ENCODE measurements at regions not wholly inside any gene's neighbourhood (a gene's known extent, or its start where the extent isn't known, plus 50 kb on each side); places are given as distances from the start of the nearest gene placed in this dataset.

DNA sequence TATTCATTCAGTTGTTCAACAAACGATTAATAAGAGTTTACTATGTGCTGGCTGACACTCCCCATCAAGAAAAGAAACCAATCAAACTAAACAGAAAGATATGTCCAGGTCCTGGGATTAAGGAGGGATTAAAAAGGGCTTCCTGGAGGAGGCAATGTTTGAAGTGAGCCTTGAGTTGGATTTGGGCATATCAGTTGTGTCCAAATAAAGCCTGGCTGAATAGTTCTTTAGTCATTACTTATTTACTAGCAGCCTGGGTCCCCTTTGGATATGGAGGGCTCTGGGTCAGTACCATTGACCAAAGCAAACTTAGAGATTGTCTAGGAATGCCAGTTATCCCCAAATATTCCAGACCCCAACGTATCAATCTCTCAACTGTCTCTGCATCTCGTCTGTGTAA is 117.7 kb downstream of the COPRS start:
- intact Hi-C loops (cut with micrococcal nuclease): no loop called here
- dilution Hi-C loops (cut with MboI; ENCODE audit: extremely low pct_ligation_motif_present, low sequenced_read_pairs): no loop called here

More for the DNA sequence above, 117.7 kb downstream of the COPRS start:
- TF ChIP-seq POLR2A (IDR thresholded peaks at IDR 0.05; ENCODE audit: low read depth, low read length) (no peak), EZH2 (IDR thresholded peaks at IDR 0.05; ENCODE audit: borderline replicate concordance, low read depth, low read length, severe bottlenecking) (no peak), JUN (IDR thresholded peaks at IDR 0.05; ENCODE audit: borderline replicate concordance, insufficient read depth, insufficient read length, low read depth) (no peak), MYC (IDR thresholded peaks at IDR 0.05; ENCODE audit: low read depth, low read length) (no peak), GATA2 (IDR thresholded peaks at IDR 0.05; ENCODE audit: insufficient read depth, insufficient read length, low read depth, low read length) (no peak), POLR2AphosphoS5 (IDR thresholded peaks at IDR 0.05; ENCODE audit: insufficient read depth, low read depth, low read length) (no peak), FOS (IDR thresholded peaks at IDR 0.05; ENCODE audit: borderline replicate concordance, insufficient read depth, low read length) (no peak)
- TF ChIP-seq, protein P1, sequence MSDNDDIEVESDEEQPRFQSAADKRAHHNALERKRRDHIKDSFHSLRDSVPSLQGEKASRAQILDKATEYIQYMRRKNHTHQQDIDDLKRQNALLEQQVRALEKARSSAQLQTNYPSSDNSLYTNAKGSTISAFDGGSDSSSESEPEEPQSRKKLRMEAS (IDR thresholded peaks at IDR 0.05; ENCODE audit: insufficient read depth, insufficient read length): no peak
- TF ChIP-seq, protein P2, sequence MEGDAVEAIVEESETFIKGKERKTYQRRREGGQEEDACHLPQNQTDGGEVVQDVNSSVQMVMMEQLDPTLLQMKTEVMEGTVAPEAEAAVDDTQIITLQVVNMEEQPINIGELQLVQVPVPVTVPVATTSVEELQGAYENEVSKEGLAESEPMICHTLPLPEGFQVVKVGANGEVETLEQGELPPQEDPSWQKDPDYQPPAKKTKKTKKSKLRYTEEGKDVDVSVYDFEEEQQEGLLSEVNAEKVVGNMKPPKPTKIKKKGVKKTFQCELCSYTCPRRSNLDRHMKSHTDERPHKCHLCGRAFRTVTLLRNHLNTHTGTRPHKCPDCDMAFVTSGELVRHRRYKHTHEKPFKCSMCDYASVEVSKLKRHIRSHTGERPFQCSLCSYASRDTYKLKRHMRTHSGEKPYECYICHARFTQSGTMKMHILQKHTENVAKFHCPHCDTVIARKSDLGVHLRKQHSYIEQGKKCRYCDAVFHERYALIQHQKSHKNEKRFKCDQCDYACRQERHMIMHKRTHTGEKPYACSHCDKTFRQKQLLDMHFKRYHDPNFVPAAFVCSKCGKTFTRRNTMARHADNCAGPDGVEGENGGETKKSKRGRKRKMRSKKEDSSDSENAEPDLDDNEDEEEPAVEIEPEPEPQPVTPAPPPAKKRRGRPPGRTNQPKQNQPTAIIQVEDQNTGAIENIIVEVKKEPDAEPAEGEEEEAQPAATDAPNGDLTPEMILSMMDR (IDR thresholded peaks at IDR 0.05; ENCODE audit: extremely low read depth in 1 of 2, insufficient read depth in 1 of 2, low read depth in 1 of 2, low read length in 2 of 2): no peak
- Histone ChIP-seq H3K27me3 (ENCODE audit: control insufficient read depth in 2 of 2, insufficient read depth in 2 of 2, low read length in 2 of 2) (peaks cover 5 to 6% of the 10 kb centered on the region in 2 experiments), H2AFZ (ENCODE audit: low read depth, low read length) (no peak overlapping the region), H3K4me1 (ENCODE audit: control insufficient read depth, extremely low read depth, insufficient read depth, low read length) (no peaks in the 10 kb centered on the region), H3K4me2 (ENCODE audit: insufficient read depth, low read length) (no peak overlapping the region), H3K9me1 (replicated peaks; ENCODE audit: control insufficient read depth, extremely low read depth, insufficient read depth, low read length) (no peaks in the 10 kb centered on the region), H3K4me3 (replicated peaks in 1 of 3; ENCODE audit: insufficient read depth in 1 of 3, low read depth in 1 of 3, low read length in 3 of 3) (no peak overlapping the region), H3K36me3 (ENCODE audit: control insufficient read depth in 2 of 2, extremely low read depth in 1 of 2, insufficient read depth in 2 of 2, low read length in 2 of 2) (no peaks in the 10 kb centered on the region), H3K79me2 (ENCODE audit: control insufficient read depth, insufficient read depth, low read length) (no peaks in the 10 kb centered on the region), H3K9me3 (replicated peaks; ENCODE audit: control insufficient read depth, insufficient read depth, low read length) (no peaks in the 10 kb centered on the region), H4K20me1 (replicated peaks; ENCODE audit: control insufficient read depth, extremely low read depth, insufficient read depth, low read length) (no peaks in the 10 kb centered on the region), H3K27ac (ENCODE audit: insufficient read depth, low read depth, low read length) (no peak overlapping the region), H3K9ac (replicated peaks; ENCODE audit: extremely low read depth, insufficient read depth, low read length) (no peak overlapping the region)
- CTCF ChIA-PET: no interaction called here
- no TSS peak for BruUV-seq (replicated peaks)
- no peak for FAIRE-seq
- POLR2A ChIA-PET: no interaction called here
- no peak for DNase-seq (ENCODE audit: low read depth, low spot score)
